Endothelial cell (in vitro differentiated cells): ENCODE measurements at regions not wholly inside any gene's neighbourhood (a gene's known extent, or its start where the extent isn't known, plus 50 kb on each side); places are given as distances from the start of the nearest gene placed in this dataset.
"Not testable (repeated sequence)": the region's sequence is repeated elsewhere in the genome, so short reads cannot be mapped to it uniquely, and the experiment has no call there.

Experiments
- DNase-seq: peaks from one replicate; pipeline ENCODE4 v3.0.0; 2021; ENCODE audit warnings: low spot score
- H3K27ac Mint-ChIP-seq: one replicate; pipeline ENCODE4 v1.8.0; 2021; ENCODE audit warnings: mixed read lengths, inconsistent platforms; ENCODE audit not compliant: unreplicated experiment
- H3K27me3 Mint-ChIP-seq: one replicate; pipeline ENCODE4 v1.8.0; 2021; ENCODE audit warnings: mild to moderate bottlenecking, moderate library complexity, mixed read lengths, inconsistent platforms; ENCODE audit not compliant: unreplicated experiment
- H3K36me3 Mint-ChIP-seq: one replicate; pipeline ENCODE4 v1.8.0; 2021; ENCODE audit warnings: mild to moderate bottlenecking, low read depth, mixed read lengths, inconsistent platforms; ENCODE audit not compliant: unreplicated experiment
- H3K4me1 Mint-ChIP-seq: one replicate; pipeline ENCODE4 v1.8.0; 2021; ENCODE audit warnings: mild to moderate bottlenecking, mixed read lengths, inconsistent platforms; ENCODE audit not compliant: unreplicated experiment
- H3K4me3 Mint-ChIP-seq: one replicate; pipeline ENCODE4 v1.8.0; 2021; ENCODE audit warnings: mild to moderate bottlenecking, mixed read lengths, inconsistent platforms; ENCODE audit not compliant: unreplicated experiment
- H3K9me3 Mint-ChIP-seq: one replicate; pipeline ENCODE4 v1.8.0; 2021; ENCODE audit warnings: mixed read lengths, inconsistent platforms; ENCODE audit not compliant: unreplicated experiment
- CTCF ChIP-seq: fragments of 200-600 bp; sonication (generic); IDR thresholded peaks from one replicate; pipeline ENCODE4 v1.5.0; 2021; ENCODE audit warnings: antibody characterized with exemption; ENCODE audit not compliant: unreplicated experiment

- Mint-ChIP-seq H3K27ac (no peak overlapping the region), H3K27me3 (no peaks in the 10 kb centered on the region), H3K9me3 (no peaks in the 10 kb centered on the region), H3K4me3 (no peak overlapping the region), H3K4me1 (no peaks in the 10 kb centered on the region), H3K36me3 (no peaks in the 10 kb centered on the region)
- no peak for TF ChIP-seq CTCF
- DNase-seq = no peak
Observed at GRCh38 chr5:100043475-100043874, 491.7 kb upstream of the FAM174A start.

- Mint-ChIP-seq H3K4me3 (no peak overlapping the region), H3K27ac (no peak overlapping the region), H3K9me3 (no peaks in the 10 kb centered on the region), H3K36me3 (no peaks in the 10 kb centered on the region), H3K27me3 (no peaks in the 10 kb centered on the region), H3K4me1 (no peaks in the 10 kb centered on the region)
- no peak for TF ChIP-seq CTCF
- no peak for DNase-seq
Observed at GRCh38 chr5:100026606-100027005, 508.6 kb upstream of the FAM174A start.

DNA sequence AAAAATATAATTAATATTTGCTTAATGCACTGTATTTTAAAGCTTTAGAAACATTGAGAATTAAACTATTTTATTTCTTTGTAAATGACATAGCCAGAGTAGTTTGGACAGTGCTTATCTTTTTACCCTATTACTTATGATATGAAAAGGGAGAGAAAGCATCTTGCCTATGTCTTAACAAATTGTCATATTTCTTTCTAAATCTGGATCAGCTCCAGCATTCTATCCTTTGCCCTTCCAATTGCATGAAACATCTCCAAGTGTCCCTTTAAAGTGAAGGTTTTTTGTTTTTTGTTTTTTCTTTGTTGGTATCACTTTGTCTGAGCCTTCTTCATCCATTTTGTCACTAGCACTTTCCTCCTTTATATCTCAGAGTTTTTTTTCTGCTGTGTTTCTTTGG is 511.6 kb upstream of the FAM174A start:
- no peak for DNase-seq
- no peaks in the 10 kb centered on the region for H3K36me3 Mint-ChIP-seq
- H3K4me1 Mint-ChIP-seq = no peaks in the 10 kb centered on the region
- no peak overlapping the region for H3K4me3 Mint-ChIP-seq
- H3K9me3 Mint-ChIP-seq = no peaks in the 10 kb centered on the region
- no peak overlapping the region for H3K27ac Mint-ChIP-seq
- no peaks in the 10 kb centered on the region for H3K27me3 Mint-ChIP-seq
- no peak for TF ChIP-seq CTCF

GRCh38 chr5:100017520-100018262 is 517.5 kb upstream of the FAM174A start:
- no peaks in the 10 kb centered on the region for H3K27me3 Mint-ChIP-seq
- no peaks in the 10 kb centered on the region for H3K4me1 Mint-ChIP-seq
- H3K4me3 Mint-ChIP-seq = no peak overlapping the region
- H3K27ac Mint-ChIP-seq = no peak overlapping the region
- no peak for TF ChIP-seq CTCF
- H3K9me3 Mint-ChIP-seq = no peaks in the 10 kb centered on the region
- no peaks in the 10 kb centered on the region for H3K36me3 Mint-ChIP-seq
- DNase-seq = no peak

DNA sequence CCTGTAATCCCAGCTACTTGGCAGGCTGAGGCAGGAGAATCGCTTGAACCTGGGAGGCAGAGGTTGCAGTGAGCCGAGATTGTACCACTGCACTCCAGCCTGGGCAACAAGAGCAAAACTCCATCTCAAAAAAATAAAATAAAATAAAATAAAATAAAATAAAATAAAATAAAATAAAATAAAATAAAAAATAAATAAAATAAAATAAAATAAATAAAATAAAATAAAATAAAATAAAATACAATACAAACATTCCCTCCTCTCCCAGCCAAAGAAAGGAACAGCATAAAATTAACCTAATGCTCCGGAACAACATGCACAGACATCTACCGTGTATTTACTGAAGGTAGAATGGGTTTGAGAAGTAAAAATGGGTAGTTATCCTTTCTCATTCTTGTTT is 521.9 kb upstream of the FAM174A start:
- H3K36me3 Mint-ChIP-seq, DNase-seq, H3K9me3 Mint-ChIP-seq, H3K27me3 Mint-ChIP-seq, H3K4me1 Mint-ChIP-seq, H3K27ac Mint-ChIP-seq, H3K4me3 Mint-ChIP-seq: not testable (repeated sequence)

- DNase-seq, H3K4me1 Mint-ChIP-seq, H3K27me3 Mint-ChIP-seq, H3K9me3 Mint-ChIP-seq, H3K4me3 Mint-ChIP-seq, H3K27ac Mint-ChIP-seq, H3K36me3 Mint-ChIP-seq: not testable (repeated sequence)
Observed at GRCh38 chr5:100011160-100011559, 524.0 kb upstream of the FAM174A start.
